ENCODE measurements at regions not wholly inside any gene's neighbourhood (a gene's known extent, or its start where the extent isn't known, plus 50 kb on each side); places are given as distances from the start of the nearest gene placed in this dataset.

GRCh38 chr7:65317372-65317771 is 56.3 kb upstream of the ZNF92 start:
- no peak overlapping the region for H3K27ac ChIP-seq
- no peak for TF ChIP-seq CTCF (IDR thresholded peaks at IDR 0.05)
- no peak overlapping the region for H3K4me3 ChIP-seq
- DNase-seq (ENCODE audit: low spot score), result no peak

GRCh38 chr7:65310761-65311160 is 62.9 kb upstream of the ZNF92 start:
- H3K4me3 ChIP-seq, result no peak overlapping the region
- TF ChIP-seq CTCF (IDR thresholded peaks at IDR 0.05), result no peak
- H3K27ac ChIP-seq, result no peak overlapping the region
- no peak for DNase-seq (ENCODE audit: low spot score)

GRCh38 chr7:65308300-65308678 is 65.4 kb upstream of the ZNF92 start:
- Histone ChIP-seq H3K4me3 (no peak overlapping the region), H3K27ac (no peak overlapping the region)
- TF ChIP-seq CTCF (IDR thresholded peaks at IDR 0.05), result no peak
- no peak for DNase-seq (ENCODE audit: low spot score)

- no peak overlapping the region for H3K4me3 ChIP-seq
- no peak overlapping the region for H3K27ac ChIP-seq
- no peak for DNase-seq (ENCODE audit: low spot score)
- peak; percentile 74 for TF ChIP-seq CTCF (IDR thresholded peaks at IDR 0.05)
Measured at GRCh38 chr7:65307651-65308299, 65.9 kb upstream of the ZNF92 start.

- no peak for TF ChIP-seq CTCF (IDR thresholded peaks at IDR 0.05)
Measured at GRCh38 chr7:65304175-65304574, 69.5 kb upstream of the ZNF92 start.

GRCh38 chr7:65302883-65303282 is 70.8 kb upstream of the ZNF92 start:
- TF ChIP-seq CTCF (IDR thresholded peaks at IDR 0.05), result no peak
- DNase-seq (ENCODE audit: low spot score), result no peak
- H3K4me3 ChIP-seq, result no peak overlapping the region
- H3K27ac ChIP-seq, result no peak overlapping the region

More at GRCh38 chr7:65304175-65304574, 69.5 kb upstream of the ZNF92 start:
- H3K4me3 ChIP-seq, result no peak overlapping the region
- H3K27ac ChIP-seq, result no peak overlapping the region
- no peak for DNase-seq (ENCODE audit: low spot score)

- no peak for TF ChIP-seq CTCF (IDR thresholded peaks at IDR 0.05)
- no peak for DNase-seq (ENCODE audit: low spot score)
- Histone ChIP-seq H3K27ac (no peak overlapping the region), H3K4me3 (no peak overlapping the region)
Measured at GRCh38 chr7:65301007-65301406, 72.6 kb upstream of the ZNF92 start.

All from coronary artery (tissue), 2 donors.